GM12878 (cell line): ENCODE measurements at regions not wholly inside any gene's neighbourhood (a gene's known extent, or its start where the extent isn't known, plus 50 kb on each side); places are given as distances from the start of the nearest gene placed in this dataset.

Source experiments
- ATAC-seq: fragments of 200-7000 bp; cut with Tn5 transposase; 3 replicates; pipeline ENCODE4 v1.9.1; 2020; ENCODE audit warnings: mild to moderate bottlenecking, moderate library complexity
- BruUV-seq: library from RNA; stranded (reverse); fragments of 400-500 nt; replicated peaks from 2 replicates; lab custom pipeline; 2021; lab: Mats Ljungman, UMichigan
- CTCF ChIA-PET: fragments of 300-600 bp; sonication (Branson Sonifier 250); formaldehyde crosslinking; extraction: SDS; loops from one replicate; lab custom pipeline; 2021; ENCODE audit warnings: inconsistent platforms; lab: Yijun Ruan, JAX
- POLR2A ChIA-PET: fragments of 350-600 bp; formaldehyde crosslinking; extraction: SDS; loops from one replicate; lab custom pipeline; 2021; ENCODE audit warnings: inconsistent platforms; lab: Charles Lee
- RAD21 ChIA-PET: fragments of 300-600 bp; sonication (Branson Sonifier 250); formaldehyde crosslinking; loops from one replicate; lab custom pipeline; 2023; ENCODE audit warnings: antibody characterized with exemption; ENCODE audit not compliant: unreplicated experiment; lab: Charles Lee
- SMC1A ChIA-PET: fragments of 300-600 bp; sonication (Branson Sonifier 250); formaldehyde crosslinking; loops from one replicate; lab custom pipeline; 2023; ENCODE audit not compliant: unreplicated experiment, uncharacterized antibody; lab: Charles Lee
- DNase-seq: peaks from one replicate; pipeline ENCODE4 v3.0.0-alpha.2; 2011; ENCODE audit warnings: low read depth, low spot score
- FAIRE-seq: peaks from 3 replicates; lab custom pipeline; 2011; peaks lifted over from hg19 to GRCh38; lab: Jason Lieb, UNC
- H2AFZ ChIP-seq: 2 replicates; pipeline ENCODE4 v1.6.0; 2011; ENCODE audit warnings: low read depth, low read length, control low read depth; ENCODE audit not compliant: control insufficient read depth
- H3K27ac ChIP-seq: 2 replicates; pipeline ENCODE4 v1.5.1; 2011; ENCODE audit warnings: control low read depth; ENCODE audit not compliant: control insufficient read depth, insufficient read depth
- H3K27me3 ChIP-seq, 2 experiments: replicated peaks in 1 of 2; 2 replicates each; pipeline versions ENCODE4 v1.6.0 to v1.6.1; 2011; ENCODE audit warnings: low read length in 1 of 2; ENCODE audit not compliant: control insufficient read depth in 2 of 2, insufficient read depth in 2 of 2
- H3K36me3 ChIP-seq, 2 experiments: 2 replicates each; pipeline ENCODE4 v1.5.1; 2011; ENCODE audit warnings: low read length in 1 of 2; ENCODE audit not compliant: control insufficient read depth in 2 of 2, insufficient read depth in 2 of 2
- H3K4me1 ChIP-seq: 2 replicates; pipeline ENCODE4 v1.6.1; 2011; ENCODE audit warnings: mild to moderate bottlenecking, low read length, moderate library complexity, mixed read lengths; ENCODE audit not compliant: control insufficient read depth, insufficient read depth
- H3K4me2 ChIP-seq: 2 replicates; pipeline ENCODE4 v1.6.0; 2011; ENCODE audit warnings: control low read depth; ENCODE audit not compliant: control insufficient read depth, insufficient read depth
- H3K4me3 ChIP-seq: fragments of 200-600 bp; sonication (generic); 2 replicates; pipeline ENCODE4 v1.5.1; 2016
- H3K79me2 ChIP-seq: 2 replicates; pipeline ENCODE4 v1.6.0; 2011; ENCODE audit warnings: low read length; ENCODE audit not compliant: control insufficient read depth, insufficient read depth
- H3K9ac ChIP-seq: 2 replicates; pipeline ENCODE4 v1.8.0; 2011; ENCODE audit warnings: low read length, control low read depth, mixed read lengths; ENCODE audit not compliant: control insufficient read depth, insufficient read depth
- H3K9me3 ChIP-seq: replicated peaks from 3 replicates; pipeline ENCODE4 v1.5.1; 2011; ENCODE audit warnings: mild to moderate bottlenecking, low read length; ENCODE audit not compliant: control insufficient read depth, insufficient read depth
- H4K20me1 ChIP-seq: 2 replicates; pipeline ENCODE4 v1.6.0; 2011; ENCODE audit not compliant: control insufficient read depth, insufficient read depth
- ATF3 ChIP-seq: IDR thresholded peaks from 2 replicates; pipeline ENCODE4 v1.6.1; 2011; ENCODE audit warnings: low read depth, mild to moderate bottlenecking, low read length, moderate library complexity, borderline replicate concordance; ENCODE audit errors: extremely low read depth
- BCL11A ChIP-seq: IDR thresholded peaks from 2 replicates; pipeline ENCODE4 v1.6.1; 2011; ENCODE audit warnings: low read depth, low read length
- BCL3 ChIP-seq: IDR thresholded peaks from 2 replicates; pipeline ENCODE4 v1.6.1; 2011; ENCODE audit warnings: borderline replicate concordance, low read depth, mild to moderate bottlenecking, moderate library complexity, low read length; ENCODE audit not compliant: insufficient read depth, poor library complexity, severe bottlenecking
- CREB1 ChIP-seq: IDR thresholded peaks from 2 replicates; pipeline ENCODE4 v1.6.1; 2012; ENCODE audit warnings: low read depth, mild to moderate bottlenecking, inconsistent platforms
- DPF2 ChIP-seq: fragments of 450-650 bp; IDR thresholded peaks from 2 replicates; pipeline ENCODE4 v1.6.1; 2017; ENCODE audit warnings: mild to moderate bottlenecking
- EGR1 ChIP-seq, 2 experiments: IDR thresholded peaks; 1 replicate in 1 of 2; 2 replicates in 1 of 2; pipeline ENCODE4 v1.6.1; 2011 to 2012; ENCODE audit warnings: low read depth in 2 of 2, low read length in 2 of 2, borderline replicate concordance in 1 of 2, mild to moderate bottlenecking in 1 of 2, moderate library complexity in 1 of 2
- KAT2A ChIP-seq: conservative IDR thresholded peaks from 2 replicates; pipeline ENCODE4 v1.6.1; 2011; ENCODE audit warnings: low read depth, low read length; ENCODE audit not compliant: control insufficient read depth
- MEF2A ChIP-seq: IDR thresholded peaks from 2 replicates; pipeline ENCODE4 v1.6.1; 2011; ENCODE audit warnings: low read depth, mild to moderate bottlenecking, low read length, moderate library complexity; ENCODE audit not compliant: insufficient read depth
- MXI1 ChIP-seq: fragments of 150-350 bp; IDR thresholded peaks from 2 replicates; pipeline ENCODE4 v1.6.1; 2011; ENCODE audit warnings: low read depth, mild to moderate bottlenecking, inconsistent platforms, low read length, improper control_type of control experiment
- MYB ChIP-seq: fragments of 150-350 bp; IDR thresholded peaks from 2 replicates; pipeline ENCODE4 v1.6.1; 2014; ENCODE audit warnings: mild to moderate bottlenecking, low read depth, low read length, borderline replicate concordance
- RELB ChIP-seq: fragments of 450-650 bp; IDR thresholded peaks from 2 replicates; pipeline ENCODE4 v1.6.1; 2017; ENCODE audit warnings: low read depth, mild to moderate bottlenecking, moderate library complexity
- SMARCA5 ChIP-seq: fragments of 450-650 bp; IDR thresholded peaks from 2 replicates; pipeline ENCODE4 v1.6.1; 2017; ENCODE audit warnings: mild to moderate bottlenecking
- SPI1 ChIP-seq: IDR thresholded peaks from 2 replicates; pipeline ENCODE4 v1.6.1; 2011; ENCODE audit warnings: low read depth, mild to moderate bottlenecking, low read length, moderate library complexity, borderline replicate concordance; ENCODE audit not compliant: insufficient read depth
- TARDBP ChIP-seq: IDR thresholded peaks from 2 replicates; pipeline ENCODE4 v1.6.1; 2016; ENCODE audit warnings: borderline replicate concordance
- ZNF217 ChIP-seq: fragments of 450-650 bp; IDR thresholded peaks from 2 replicates; pipeline ENCODE4 v1.6.1; 2017; ENCODE audit warnings: antibody characterized with exemption, mild to moderate bottlenecking
- ZNF274 ChIP-seq: IDR thresholded peaks from one replicate; pipeline ENCODE4 v1.8.0; 2011; ENCODE audit not compliant: insufficient read length, insufficient read depth
- in situ Hi-C: fragments of 300-500 bp; cut with MboI; formaldehyde crosslinking; loops from 9 replicates; pipeline ENCODE4 v1.14.3; 2018; ENCODE audit warnings: mixed read lengths
- intact Hi-C: fragments of 100-400 bp; cut with micrococcal nuclease; formaldehyde crosslinking; loops from one replicate; pipeline ENCODE4 v1.14.2; 2022; ENCODE audit not compliant: unreplicated experiment
- TF ChIP-seq, protein P1 (sequence below): fragments of 450-650 bp; IDR thresholded peaks from 2 replicates; pipeline ENCODE4 v1.6.1; 2016; ENCODE audit warnings: mild to moderate bottlenecking
- TF ChIP-seq, protein P2 (sequence below): fragments of 450-650 bp; formaldehyde crosslinking; IDR thresholded peaks from 2 replicates; pipeline ENCODE4 v1.5.0; 2022; ENCODE audit warnings: mild to moderate bottlenecking, missing genetic modification characterization

- no peak overlapping the region for H3K4me2 ChIP-seq
- ChIA-PET SMC1A (no interaction called here), POLR2A (interaction anchor here (0.5 kb wide), 1 partner anchor 29 kb away, joined by 6 read pairs; no protein-coding TSS in a partner anchor), CTCF (no interaction called here), RAD21 (no interaction called here)
- DNase-seq (no peak), ATAC-seq (no peak), FAIRE-seq (no peak)
- H2AFZ ChIP-seq = no peak overlapping the region
- no peaks in the 10 kb centered on the region for H4K20me1 ChIP-seq
- in situ Hi-C loops (no loop called here), intact Hi-C loops (no loop called here)
- no peaks in the 10 kb centered on the region for H3K79me2 ChIP-seq
- H3K27ac ChIP-seq = no peak overlapping the region
- H3K4me3 ChIP-seq = no peak overlapping the region
- H3K36me3 ChIP-seq = no peaks in the 10 kb centered on the region
- no peak overlapping the region for H3K9ac ChIP-seq
- no peaks in the 10 kb centered on the region for H3K27me3 ChIP-seq
- BruUV-seq = no TSS peak
- no peaks in the 10 kb centered on the region for H3K9me3 ChIP-seq
- H3K4me1 ChIP-seq = no peaks in the 10 kb centered on the region
- TF ChIP-seq TARDBP = no peak
- no peak for TF ChIP-seq KAT2A
- no peak for TF ChIP-seq SPI1
- no peak for TF ChIP-seq ZNF274
- no peak for TF ChIP-seq BCL3
- TF ChIP-seq, protein P1, sequence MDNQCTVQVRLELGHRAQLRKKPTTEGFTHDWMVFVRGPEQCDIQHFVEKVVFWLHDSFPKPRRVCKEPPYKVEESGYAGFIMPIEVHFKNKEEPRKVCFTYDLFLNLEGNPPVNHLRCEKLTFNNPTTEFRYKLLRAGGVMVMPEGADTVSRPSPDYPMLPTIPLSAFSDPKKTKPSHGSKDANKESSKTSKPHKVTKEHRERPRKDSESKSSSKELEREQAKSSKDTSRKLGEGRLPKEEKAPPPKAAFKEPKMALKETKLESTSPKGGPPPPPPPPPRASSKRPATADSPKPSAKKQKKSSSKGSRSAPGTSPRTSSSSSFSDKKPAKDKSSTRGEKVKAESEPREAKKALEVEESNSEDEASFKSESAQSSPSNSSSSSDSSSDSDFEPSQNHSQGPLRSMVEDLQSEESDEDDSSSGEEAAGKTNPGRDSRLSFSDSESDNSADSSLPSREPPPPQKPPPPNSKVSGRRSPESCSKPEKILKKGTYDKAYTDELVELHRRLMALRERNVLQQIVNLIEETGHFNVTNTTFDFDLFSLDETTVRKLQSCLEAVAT = no peak
- TF ChIP-seq ZNF217 = no peak
- TF ChIP-seq EGR1 (IDR thresholded peaks at IDR 0.05; ENCODE audit: borderline replicate concordance in 1 of 2, low read depth in 2 of 2, low read length in 2 of 2) = no peak
- TF ChIP-seq, protein P2, sequence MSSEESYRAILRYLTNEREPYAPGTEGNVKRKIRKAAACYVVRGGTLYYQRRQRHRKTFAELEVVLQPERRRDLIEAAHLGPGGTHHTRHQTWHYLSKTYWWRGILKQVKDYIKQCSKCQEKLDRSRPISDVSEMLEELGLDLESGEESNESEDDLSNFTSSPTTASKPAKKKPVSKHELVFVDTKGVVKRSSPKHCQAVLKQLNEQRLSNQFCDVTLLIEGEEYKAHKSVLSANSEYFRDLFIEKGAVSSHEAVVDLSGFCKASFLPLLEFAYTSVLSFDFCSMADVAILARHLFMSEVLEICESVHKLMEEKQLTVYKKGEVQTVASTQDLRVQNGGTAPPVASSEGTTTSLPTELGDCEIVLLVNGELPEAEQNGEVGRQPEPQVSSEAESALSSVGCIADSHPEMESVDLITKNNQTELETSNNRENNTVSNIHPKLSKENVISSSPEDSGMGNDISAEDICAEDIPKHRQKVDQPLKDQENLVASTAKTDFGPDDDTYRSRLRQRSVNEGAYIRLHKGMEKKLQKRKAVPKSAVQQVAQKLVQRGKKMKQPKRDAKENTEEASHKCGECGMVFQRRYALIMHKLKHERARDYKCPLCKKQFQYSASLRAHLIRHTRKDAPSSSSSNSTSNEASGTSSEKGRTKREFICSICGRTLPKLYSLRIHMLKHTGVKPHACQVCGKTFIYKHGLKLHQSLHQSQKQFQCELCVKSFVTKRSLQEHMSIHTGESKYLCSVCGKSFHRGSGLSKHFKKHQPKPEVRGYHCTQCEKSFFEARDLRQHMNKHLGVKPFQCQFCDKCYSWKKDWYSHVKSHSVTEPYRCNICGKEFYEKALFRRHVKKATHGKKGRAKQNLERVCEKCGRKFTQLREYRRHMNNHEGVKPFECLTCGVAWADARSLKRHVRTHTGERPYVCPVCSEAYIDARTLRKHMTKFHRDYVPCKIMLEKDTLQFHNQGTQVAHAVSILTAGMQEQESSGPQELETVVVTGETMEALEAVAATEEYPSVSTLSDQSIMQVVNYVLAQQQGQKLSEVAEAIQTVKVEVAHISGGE (CRISPR knock-in tag) = no peak
- TF ChIP-seq MXI1 = no peak
- no peak for TF ChIP-seq SMARCA5
- no peak for TF ChIP-seq DPF2
- TF ChIP-seq BCL11A = no peak
- no peak for TF ChIP-seq ATF3
- TF ChIP-seq RELB = no peak
- no peak for TF ChIP-seq MEF2A
- TF ChIP-seq CREB1 = no peak
- TF ChIP-seq MYB = no peak
Observed at GRCh38 chr20:7416382-7416781, 523.9 kb downstream of the HAO1 start.
